HG02852 (cell line): ENCODE measurements at regions not wholly inside any gene's neighbourhood (a gene's known extent, or its start where the extent isn't known, plus 50 kb on each side); places are given as distances from the start of the nearest gene placed in this dataset.

ENCODE experiments used
- ATAC-seq: cut with Tn5 transposase; IDR thresholded peaks from one replicate; pipeline ENCODE4 v1.9.1; 2021; ENCODE audit warnings: mild to moderate bottlenecking, moderate library complexity; ENCODE audit not compliant: unreplicated experiment

DNA sequence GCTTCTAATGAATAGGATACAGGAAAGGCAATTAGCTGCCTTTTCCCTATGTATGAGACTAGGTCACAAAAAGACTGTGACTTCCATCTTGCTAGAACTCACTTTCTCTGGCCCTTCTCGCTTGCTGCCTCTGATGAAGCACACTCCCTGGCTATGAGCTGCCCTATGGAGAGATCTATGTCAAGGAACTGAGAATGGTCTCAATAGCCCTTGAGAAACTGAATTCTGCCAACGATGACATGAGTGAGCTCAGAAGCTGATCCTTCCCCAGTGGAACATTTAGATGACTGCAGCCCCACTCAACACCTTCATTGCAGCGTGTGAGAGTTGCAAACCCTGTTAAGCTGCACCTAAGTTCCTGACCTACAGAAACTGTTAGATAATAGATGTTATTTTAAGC, 309.8 kb downstream of the COG6 start:
- no peak for ATAC-seq

GRCh38 chr13:39967199-39967959, 311.9 kb downstream of the COG6 start:
- ATAC-seq, result no peak

DNA sequence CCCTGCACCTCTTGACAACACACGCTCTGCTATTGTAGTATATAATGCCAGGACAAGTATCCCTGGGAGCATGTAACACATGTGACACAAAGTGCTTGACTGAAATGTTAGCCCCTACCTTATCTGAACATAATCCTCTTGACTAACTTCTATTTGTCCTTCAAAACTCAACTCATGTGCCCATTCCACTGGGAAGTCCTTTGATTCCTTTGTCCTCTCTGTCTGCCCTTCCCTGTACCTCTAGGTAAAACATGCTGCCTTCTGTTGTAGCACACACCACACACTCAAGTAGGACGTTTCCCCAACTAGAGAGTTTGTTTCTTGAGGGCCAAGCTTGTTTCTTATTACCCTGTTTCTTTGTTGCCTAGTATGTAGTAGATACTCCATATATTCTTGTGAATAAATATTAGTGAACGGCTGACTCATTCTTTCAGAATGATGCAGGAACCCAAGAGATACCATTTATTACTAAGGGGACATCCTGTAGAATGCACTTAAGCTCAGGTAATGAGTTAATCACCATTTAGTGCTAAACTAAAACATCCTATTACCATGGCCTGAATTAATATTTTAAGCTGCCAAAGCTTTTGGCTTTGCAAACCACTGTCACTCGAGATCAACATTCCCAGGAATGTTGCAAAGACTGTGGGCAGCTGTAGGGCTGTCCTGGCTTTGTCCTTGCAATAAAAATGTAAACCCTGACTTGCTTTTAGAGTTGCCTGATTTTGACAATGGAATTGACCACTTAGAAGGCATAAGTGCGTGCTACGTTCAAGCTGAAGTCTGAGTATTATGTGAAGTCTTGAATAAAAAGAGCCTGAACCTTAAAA, 313.4 kb downstream of the COG6 start:
- no peak for ATAC-seq

DNA sequence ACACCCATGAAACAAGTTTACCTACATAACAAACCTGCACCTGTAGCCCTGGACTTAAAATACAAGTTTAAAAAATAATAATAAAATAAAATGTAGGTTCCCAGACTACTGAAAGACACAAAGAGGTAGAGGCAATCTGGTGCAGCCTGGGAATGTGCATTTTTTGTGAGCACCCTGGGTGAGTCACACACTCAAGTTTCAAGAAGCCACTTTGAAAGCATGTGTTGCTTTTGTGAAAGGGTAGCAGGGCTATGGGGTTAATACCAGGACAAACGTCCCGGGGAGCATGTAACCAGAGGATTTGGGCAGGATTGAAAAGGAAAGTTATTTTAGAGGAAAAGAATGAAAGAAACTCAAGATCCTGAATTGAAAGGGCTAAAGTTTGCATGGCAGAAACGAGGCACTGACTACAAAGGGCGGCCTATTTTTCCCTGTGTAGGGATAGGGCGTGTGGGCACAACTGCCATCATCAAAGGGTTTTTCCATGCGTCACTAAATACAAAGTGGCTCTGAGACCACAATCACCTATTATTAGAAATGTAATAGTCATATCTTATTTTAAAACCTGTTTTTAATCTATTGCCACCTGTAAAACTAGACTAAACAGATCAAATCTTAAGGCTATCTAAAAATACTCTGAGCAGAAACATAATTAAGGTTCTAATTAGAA, 314.9 kb downstream of the COG6 start:
- no peak for ATAC-seq

DNA sequence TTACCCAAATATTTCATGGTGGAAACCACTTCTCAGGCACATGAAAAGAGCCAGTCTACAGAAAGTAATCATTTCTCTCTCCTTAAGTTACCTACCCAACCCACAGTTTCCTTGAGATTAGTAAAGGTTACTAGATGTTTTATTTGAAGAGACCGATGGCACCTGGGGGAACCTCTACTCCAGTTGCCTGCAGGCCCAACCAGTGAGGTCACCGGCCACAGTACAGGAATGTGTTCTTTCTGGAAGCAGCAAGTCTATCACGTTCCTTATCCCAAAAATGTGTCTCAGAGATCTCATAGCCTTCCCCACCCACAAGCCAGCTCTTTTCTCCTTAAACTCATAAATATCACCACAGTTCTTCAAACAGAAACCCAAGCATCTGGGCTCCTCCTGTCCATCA, 316.1 kb downstream of the COG6 start:
- no peak for ATAC-seq

- ATAC-seq, result no peak
Measured at GRCh38 chr13:39976481-39976880, 321.0 kb downstream of the COG6 start.

DNA sequence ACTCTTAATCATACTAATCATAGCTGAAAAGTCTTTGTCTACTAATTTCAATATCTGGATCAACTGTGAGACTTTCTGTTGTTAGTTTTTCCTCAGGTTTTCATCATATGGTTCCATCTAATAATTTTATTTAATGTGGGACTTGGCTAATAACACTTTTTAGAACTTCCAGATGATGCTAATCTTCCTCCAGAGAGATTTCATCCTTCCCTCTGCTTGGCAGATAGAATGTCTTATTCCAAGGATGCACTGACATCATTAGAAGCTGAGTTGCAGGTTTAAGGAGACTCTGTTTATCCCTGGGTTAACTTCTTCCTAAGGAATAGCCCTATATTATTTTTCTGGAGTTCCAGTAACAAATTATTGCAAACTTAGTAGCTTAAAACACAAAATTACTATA, 325.6 kb downstream of the COG6 start:
- no peak for ATAC-seq

GRCh38 chr13:39982745-39983144, 327.3 kb downstream of the COG6 start:
- no peak for ATAC-seq

GRCh38 chr13:39985071-39985470, 329.6 kb downstream of the COG6 start:
- no peak for ATAC-seq

DNA sequence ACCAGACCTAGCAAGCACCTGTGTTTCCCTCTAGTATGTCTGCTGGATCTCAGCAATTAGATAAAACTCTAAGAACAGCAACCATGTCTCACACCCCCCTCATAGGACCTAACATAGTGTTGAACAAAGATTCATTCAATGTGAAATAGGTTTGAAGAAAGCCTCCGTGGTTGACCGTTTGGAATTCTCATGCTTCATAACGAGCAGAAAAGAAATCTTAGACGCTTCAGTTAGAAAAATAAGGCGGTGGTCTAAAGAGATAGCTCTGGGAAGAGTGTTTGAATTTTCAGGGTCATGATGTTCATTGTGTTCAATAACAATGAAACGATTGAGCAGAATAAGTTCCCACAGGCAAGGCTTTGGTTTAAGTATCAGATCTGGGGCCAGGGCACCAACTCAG, 332.9 kb downstream of the COG6 start:
- ATAC-seq, result no peak

DNA sequence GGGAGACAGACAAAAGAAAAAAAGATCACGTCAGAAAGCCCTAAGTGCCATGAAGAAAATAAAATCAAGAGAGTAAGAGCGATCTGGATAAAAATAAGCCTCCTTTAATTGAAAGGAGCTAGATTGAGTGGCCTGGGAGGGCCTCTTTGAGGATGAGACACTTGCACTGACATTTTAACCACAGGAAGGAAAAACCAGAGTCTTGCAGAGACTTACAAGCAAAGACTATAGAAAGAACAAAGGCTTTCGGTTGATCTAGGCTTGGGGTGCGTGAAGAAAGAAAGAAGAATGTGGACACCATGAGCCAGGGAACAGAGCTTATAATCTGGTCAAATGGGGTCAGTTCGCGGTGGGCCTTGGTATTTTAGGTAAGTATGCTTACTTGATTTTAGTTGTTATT, 342.7 kb downstream of the COG6 start:
- ATAC-seq, result no peak

GRCh38 chr13:40002016-40002415, 346.6 kb downstream of the COG6 start:
- ATAC-seq, result no peak

- ATAC-seq, result no peak
Measured at GRCh38 chr13:40013554-40013953, 358.1 kb downstream of the COG6 start.

GRCh38 chr13:40016953-40017660, 361.6 kb downstream of the COG6 start:
- no peak for ATAC-seq

GRCh38 chr13:40017662-40018262, 362.3 kb downstream of the COG6 start:
- ATAC-seq, result no peak

DNA sequence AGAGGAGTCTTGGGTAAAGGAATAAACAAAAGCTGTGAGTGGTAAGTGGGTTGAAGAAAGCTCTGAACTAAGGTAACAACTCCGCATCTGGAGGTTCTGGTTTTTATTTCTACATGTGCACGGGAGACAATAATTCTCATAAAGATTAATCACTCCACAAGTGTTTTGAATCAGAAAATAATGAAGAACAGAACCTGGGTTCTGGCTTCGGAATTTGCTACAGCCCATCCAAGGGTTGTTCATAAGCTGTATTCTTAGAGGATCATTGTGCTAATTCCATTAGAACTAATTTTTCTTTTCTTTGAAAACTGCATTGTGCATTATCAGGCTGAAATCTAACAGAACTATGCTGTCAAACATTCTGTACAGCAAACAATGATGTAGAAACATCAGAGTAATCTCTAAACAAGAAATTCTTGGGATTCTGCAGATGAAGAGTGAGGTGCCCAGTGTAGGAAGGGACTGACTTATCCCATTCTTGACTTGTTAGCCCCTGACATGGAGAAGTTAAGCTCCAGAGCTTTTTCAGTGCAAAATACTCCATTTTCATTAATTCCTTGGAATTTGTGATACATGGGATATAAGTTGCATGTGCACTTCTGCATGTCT, 368.2 kb downstream of the COG6 start:
- no peak for ATAC-seq

GRCh38 chr13:40024204-40024966, 368.9 kb downstream of the COG6 start:
- ATAC-seq, result no peak

GRCh38 chr13:40024967-40025714, 369.7 kb downstream of the COG6 start:
- no peak for ATAC-seq

DNA sequence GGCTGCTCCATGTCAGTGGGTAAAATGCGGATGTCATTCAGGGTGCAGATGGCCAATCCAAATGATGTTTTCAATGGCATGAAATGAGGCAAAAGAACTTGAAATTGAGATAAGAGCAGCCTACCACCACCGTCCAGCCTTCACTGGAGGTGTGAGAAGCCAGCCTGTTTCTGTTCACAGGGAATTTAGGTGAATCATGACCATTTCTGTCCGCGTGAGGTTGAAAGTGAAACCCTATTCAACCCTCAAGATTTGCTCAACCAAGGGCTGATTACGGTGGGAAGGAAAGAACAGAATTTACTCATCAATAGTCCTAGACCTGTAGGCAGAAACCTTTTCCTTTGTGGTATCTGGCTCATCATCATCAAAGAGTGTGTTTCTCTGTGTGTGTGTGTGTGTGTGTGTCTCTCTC, 370.7 kb downstream of the COG6 start:
- peak; percentile 96 for ATAC-seq
